Mesendoderm (in vitro differentiated cells): ENCODE measurements at regions not wholly inside any gene's neighbourhood (a gene's known extent, or its start where the extent isn't known, plus 50 kb on each side); places are given as distances from the start of the nearest gene placed in this dataset.
"Not testable (repeated sequence)": the region's sequence is repeated elsewhere in the genome, so short reads cannot be mapped to it uniquely, and the experiment has no call there.

Experiments
- DNase-seq: peaks from one replicate; pipeline ENCODE4 v3.0.0; 2013
- H2AK5ac ChIP-seq: 2 replicates; pipeline ENCODE4 v1.6.1; 2013; ENCODE audit warnings: low read length, inconsistent platforms
- H2BK120ac ChIP-seq: 2 replicates; pipeline ENCODE4 v1.6.1; 2013; ENCODE audit warnings: low read depth, mild to moderate bottlenecking, low read length, moderate library complexity, mixed read lengths
- H2BK15ac ChIP-seq: replicated peaks from 2 replicates; pipeline ENCODE4 v1.6.1; 2013; ENCODE audit warnings: low read depth, mild to moderate bottlenecking, moderate library complexity
- H2BK5ac ChIP-seq: 2 replicates; pipeline ENCODE4 v1.6.1; 2013; ENCODE audit warnings: low read length, inconsistent platforms
- H3K18ac ChIP-seq: 2 replicates; pipeline ENCODE4 v1.6.1; 2013; ENCODE audit warnings: mild to moderate bottlenecking, low read length, mixed read lengths
- H3K23ac ChIP-seq: one replicate; pipeline ENCODE4 v1.6.1; 2013; ENCODE audit warnings: low read length
- H3K27ac ChIP-seq: 2 replicates; pipeline ENCODE4 v1.5.1; 2013; ENCODE audit warnings: low read depth, mild to moderate bottlenecking, inconsistent platforms, low read length, moderate library complexity
- H3K27me3 ChIP-seq: 2 replicates; pipeline ENCODE4 v1.6.1; 2013; ENCODE audit warnings: low read length, control low read depth, mild to moderate bottlenecking, inconsistent platforms; ENCODE audit not compliant: insufficient read depth, poor library complexity
- H3K36me3 ChIP-seq: 2 replicates; pipeline ENCODE4 v1.6.1; 2013; ENCODE audit warnings: low read length, inconsistent platforms; ENCODE audit not compliant: control insufficient read depth, insufficient read depth
- H3K4ac ChIP-seq: one replicate; pipeline ENCODE4 v1.6.1; 2013; ENCODE audit warnings: low read depth, mild to moderate bottlenecking, low read length, moderate library complexity
- H3K4me1 ChIP-seq: 2 replicates; pipeline ENCODE4 v1.6.1; 2013; ENCODE audit warnings: low read depth, low read length, inconsistent platforms; ENCODE audit not compliant: control insufficient read depth
- H3K4me2 ChIP-seq: 2 replicates; pipeline ENCODE4 v1.6.1; 2013; ENCODE audit warnings: low read length
- H3K4me3 ChIP-seq: 2 replicates; pipeline ENCODE4 v1.5.1; 2013; ENCODE audit warnings: mild to moderate bottlenecking, low read length
- H3K56ac ChIP-seq: one replicate; pipeline ENCODE4 v1.6.1; 2013; ENCODE audit warnings: low read length
- H3K79me1 ChIP-seq: 2 replicates; pipeline ENCODE4 v1.6.1; 2013; ENCODE audit warnings: low read length, inconsistent platforms
- H3K79me2 ChIP-seq: 2 replicates; pipeline ENCODE4 v1.6.1; 2013; ENCODE audit warnings: mild to moderate bottlenecking, low read length; ENCODE audit not compliant: control insufficient read depth, insufficient read depth
- H3K9ac ChIP-seq: 2 replicates; pipeline ENCODE4 v1.6.1; 2013; ENCODE audit warnings: low read length, inconsistent platforms
- H4K5ac ChIP-seq: one replicate; pipeline ENCODE4 v1.6.1; 2013; ENCODE audit warnings: low read length
- H4K8ac ChIP-seq: one replicate; pipeline ENCODE4 v1.6.1; 2013; ENCODE audit warnings: low read depth, mild to moderate bottlenecking, control low read depth, low read length, moderate library complexity
- WGBS: extraction: QIAGEN DNeasy Blood & Tissue Kit; methylation state at CpG from one replicate; pipeline ENCODE4 v1.1.7; 2013; ENCODE audit warnings: low lambda C conversion rate, missing lambda C conversion rate; ENCODE audit not compliant: insufficient coverage; ENCODE audit errors: extremely low coverage; 5-methylcytosine and 5-hydroxymethylcytosine counted together

DNA sequence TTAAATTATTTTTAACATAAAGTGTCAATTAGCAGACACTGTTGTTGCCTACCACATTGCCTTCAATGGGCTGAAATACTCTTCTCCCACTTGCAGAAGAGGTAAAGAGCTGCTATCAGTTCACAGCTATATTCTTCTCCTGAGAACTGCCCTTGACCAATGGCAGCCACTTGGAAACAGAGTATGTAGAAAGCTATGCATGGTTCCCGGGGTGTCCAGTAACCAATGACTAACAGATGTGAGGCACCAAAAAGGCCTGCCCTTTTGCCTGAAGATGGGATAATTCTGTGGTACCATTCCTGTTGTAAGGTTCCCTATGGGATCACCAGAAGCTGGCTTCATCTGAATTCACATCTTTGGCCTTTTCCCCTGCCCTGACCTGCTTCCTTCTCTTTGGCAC is 181.4 kb upstream of the MAP3K1 start:
- DNase-seq, result no peak

DNA sequence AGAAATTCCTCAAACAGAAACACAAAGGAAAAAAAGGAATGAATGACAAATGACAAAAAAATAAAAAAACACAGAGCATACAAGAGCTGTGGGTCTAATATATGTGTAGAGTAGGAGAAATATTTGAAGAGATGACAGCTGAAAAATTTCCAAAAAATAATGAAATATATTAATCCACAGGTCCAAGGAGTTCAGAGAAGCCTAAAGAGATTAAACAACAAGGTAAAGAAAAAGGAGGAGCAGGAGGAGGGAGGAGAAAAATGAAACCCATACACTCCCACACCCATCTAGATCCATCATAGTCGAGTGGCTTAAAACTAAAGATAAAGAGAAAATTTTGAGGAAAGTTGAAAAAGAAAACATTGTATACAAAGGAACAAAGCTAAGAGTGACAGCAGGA is 182.4 kb upstream of the MAP3K1 start:
- no peak overlapping the region for H3K27ac ChIP-seq
- no peak overlapping the region for H2AK5ac ChIP-seq
- no peak overlapping the region for H3K4me3 ChIP-seq
- H3K79me1 ChIP-seq, result no peaks in the 10 kb centered on the region
- no peak overlapping the region for H3K18ac ChIP-seq
- H2BK120ac ChIP-seq, result no peak overlapping the region
- H3K36me3 ChIP-seq, result no peaks in the 10 kb centered on the region
- no peak overlapping the region for H2BK15ac ChIP-seq
- no peak overlapping the region for H3K4me2 ChIP-seq
- no peak overlapping the region for H2BK5ac ChIP-seq
- H3K4me1 ChIP-seq, result peaks cover 7% of the 10 kb centered on the region
- no peak overlapping the region for H3K4ac ChIP-seq
- H3K56ac ChIP-seq, result no peak overlapping the region
- no peak overlapping the region for H3K9ac ChIP-seq
- H3K27me3 ChIP-seq, result no peaks in the 10 kb centered on the region
- no peak overlapping the region for H4K5ac ChIP-seq
- no peak for DNase-seq
- H3K23ac ChIP-seq, result no peak overlapping the region
- no peak overlapping the region for H4K8ac ChIP-seq
- no peaks in the 10 kb centered on the region for H3K79me2 ChIP-seq
- WGBS, result no CpG with 5 or more reads among the region's 1 CpG

More for the DNA sequence above, 181.4 kb upstream of the MAP3K1 start:
- no peak overlapping the region for H3K9ac ChIP-seq
- no peak overlapping the region for H3K4me2 ChIP-seq
- no peaks in the 10 kb centered on the region for H3K27me3 ChIP-seq
- H3K4me1 ChIP-seq, result peaks cover 10% of the 10 kb centered on the region
- no peak overlapping the region for H3K27ac ChIP-seq
- H3K23ac ChIP-seq, result no peak overlapping the region
- H3K79me1 ChIP-seq, result no peaks in the 10 kb centered on the region
- no peak overlapping the region for H2BK5ac ChIP-seq
- no peaks in the 10 kb centered on the region for H3K79me2 ChIP-seq
- H3K4me3 ChIP-seq, result no peak overlapping the region
- H3K56ac ChIP-seq, result no peak overlapping the region
- no peak overlapping the region for H2BK15ac ChIP-seq
- H2AK5ac ChIP-seq, result no peak overlapping the region
- no peak overlapping the region for H4K5ac ChIP-seq
- H3K4ac ChIP-seq, result no peak overlapping the region
- no peak overlapping the region for H4K8ac ChIP-seq
- no CpG with 5 or more reads among the region's 1 CpG for WGBS
- no peaks in the 10 kb centered on the region for H3K36me3 ChIP-seq
- peak overlapping the region; percentile 35 for H2BK120ac ChIP-seq
- no peak overlapping the region for H3K18ac ChIP-seq

DNA sequence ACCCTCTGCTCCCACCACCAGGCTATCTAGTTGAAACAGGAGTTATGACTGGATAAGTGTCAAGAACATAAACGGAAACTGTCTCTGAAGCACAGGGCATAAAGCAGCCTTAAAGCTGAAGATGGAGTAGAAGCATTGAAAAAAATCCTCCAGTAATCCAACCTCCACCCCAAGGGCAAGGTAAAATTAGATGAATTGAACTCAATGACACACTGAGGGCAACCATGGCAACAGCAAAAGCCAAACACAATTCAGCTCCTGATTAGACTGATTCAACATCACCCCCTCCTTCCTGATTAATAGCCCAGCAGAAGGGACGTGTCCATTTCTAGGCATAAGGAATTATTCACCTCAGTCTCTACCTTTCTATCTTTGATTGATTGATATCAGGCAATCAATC is 183.2 kb upstream of the MAP3K1 start:
- H3K18ac ChIP-seq, result no peak overlapping the region
- no peak overlapping the region for H3K4ac ChIP-seq
- H3K27me3 ChIP-seq, result no peaks in the 10 kb centered on the region
- H3K79me2 ChIP-seq, result no peaks in the 10 kb centered on the region
- H3K4me2 ChIP-seq, result no peak overlapping the region
- WGBS, result no CpG with 5 or more reads among the region's 2 CpGs
- peaks cover 4% of the 10 kb centered on the region for H3K4me1 ChIP-seq
- no peak overlapping the region for H3K27ac ChIP-seq
- H3K36me3 ChIP-seq, result no peaks in the 10 kb centered on the region
- H3K4me3 ChIP-seq, result no peak overlapping the region
- H3K23ac ChIP-seq, result no peak overlapping the region
- H2BK15ac ChIP-seq, result peak overlapping the region; percentile 74
- no peak overlapping the region for H3K56ac ChIP-seq
- no peak overlapping the region for H2BK5ac ChIP-seq
- no peak overlapping the region for H4K5ac ChIP-seq
- no peak for DNase-seq
- no peak overlapping the region for H2BK120ac ChIP-seq
- no peaks in the 10 kb centered on the region for H3K79me1 ChIP-seq
- no peak overlapping the region for H3K9ac ChIP-seq
- no peak overlapping the region for H2AK5ac ChIP-seq
- H4K8ac ChIP-seq, result no peak overlapping the region

DNA sequence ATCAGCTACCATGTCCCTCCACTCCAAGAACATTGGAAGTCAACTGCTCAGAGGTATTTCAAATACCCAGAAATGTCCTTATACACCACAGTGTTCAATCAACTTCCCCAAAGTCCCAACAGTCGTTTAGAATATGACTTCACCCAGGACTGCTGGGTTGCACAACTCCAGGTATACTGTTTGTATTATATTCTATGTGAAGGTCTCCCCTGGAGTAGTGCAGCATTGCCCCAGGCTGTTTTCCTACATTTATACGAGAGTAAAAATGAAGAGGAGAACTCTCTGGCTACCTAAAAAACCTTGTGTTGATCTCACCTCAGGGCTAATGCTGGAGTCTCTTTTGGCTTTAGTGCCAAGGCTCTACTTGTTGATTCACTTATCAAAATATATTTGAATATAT is 183.6 kb upstream of the MAP3K1 start:
- H2AK5ac ChIP-seq, result no peak overlapping the region
- H3K27ac ChIP-seq, result no peak overlapping the region
- no peak overlapping the region for H3K18ac ChIP-seq
- H3K4me1 ChIP-seq, result no peaks in the 10 kb centered on the region
- no peak overlapping the region for H3K23ac ChIP-seq
- DNase-seq, result no peak
- H3K56ac ChIP-seq, result no peak overlapping the region
- no CpG with 5 or more reads among the region's 2 CpGs for WGBS
- no peaks in the 10 kb centered on the region for H3K79me2 ChIP-seq
- no peak overlapping the region for H4K5ac ChIP-seq
- no peaks in the 10 kb centered on the region for H3K79me1 ChIP-seq
- H3K36me3 ChIP-seq, result no peaks in the 10 kb centered on the region
- H3K4me2 ChIP-seq, result no peak overlapping the region
- H2BK15ac ChIP-seq, result peak overlapping the region; percentile 74
- H4K8ac ChIP-seq, result no peak overlapping the region
- no peak overlapping the region for H2BK5ac ChIP-seq
- H3K4ac ChIP-seq, result no peak overlapping the region
- H2BK120ac ChIP-seq, result no peak overlapping the region
- H3K27me3 ChIP-seq, result no peaks in the 10 kb centered on the region
- H3K9ac ChIP-seq, result no peak overlapping the region
- H3K4me3 ChIP-seq, result no peak overlapping the region

DNA sequence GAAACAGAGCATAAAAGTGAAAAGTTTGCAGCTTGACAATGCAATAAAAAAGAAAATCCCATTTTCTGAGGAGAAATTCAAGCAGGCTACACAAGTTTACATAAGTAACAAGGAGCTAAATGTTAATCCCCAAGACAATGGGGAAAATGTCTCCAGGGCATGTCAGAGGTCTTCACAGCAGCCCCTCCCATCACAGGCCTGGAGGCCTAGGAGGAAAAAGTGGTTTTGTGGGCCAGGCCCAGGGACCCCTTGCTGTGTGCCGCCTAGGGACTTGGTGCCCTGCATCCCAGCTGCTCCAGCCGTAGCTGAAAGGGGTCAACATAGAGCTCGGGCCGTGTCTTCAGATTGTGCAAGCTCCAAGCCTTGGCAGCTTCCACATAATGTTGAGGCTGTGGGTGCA is 186.7 kb upstream of the MAP3K1 start:
- not testable (repeated sequence) for H3K4me1 ChIP-seq, H3K4me3 ChIP-seq, H3K9ac ChIP-seq, H3K18ac ChIP-seq, H4K5ac ChIP-seq, H2BK120ac ChIP-seq, H3K23ac ChIP-seq, H3K4ac ChIP-seq, H4K8ac ChIP-seq, H3K36me3 ChIP-seq, H2AK5ac ChIP-seq, DNase-seq, H3K56ac ChIP-seq, H3K79me1 ChIP-seq, H3K27ac ChIP-seq, H2BK5ac ChIP-seq, H3K4me2 ChIP-seq, H3K79me2 ChIP-seq, H2BK15ac ChIP-seq, H3K27me3 ChIP-seq
- no CpG with 5 or more reads among the region's 4 CpGs for WGBS

DNA sequence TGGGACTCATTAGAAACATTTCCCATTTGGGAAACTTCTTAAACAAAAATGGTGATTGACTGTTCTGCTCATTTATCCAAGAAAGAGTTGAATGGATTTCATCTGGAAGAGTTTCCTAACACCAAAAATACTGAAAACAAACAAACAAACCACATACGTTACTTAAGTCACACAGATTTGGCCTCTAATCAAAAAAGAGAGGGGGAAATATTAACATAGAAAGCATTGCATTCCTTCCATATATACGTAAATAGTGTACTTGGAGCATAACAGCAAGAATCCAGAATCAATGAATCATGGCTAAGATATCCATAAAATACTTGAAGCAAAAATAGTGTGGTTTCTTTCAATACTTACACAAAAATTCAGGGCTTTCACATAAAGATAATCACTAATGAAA is 189.8 kb upstream of the MAP3K1 start:
- H4K8ac ChIP-seq, result no peak overlapping the region

More for the DNA sequence above, 189.8 kb upstream of the MAP3K1 start:
- Histone ChIP-seq H3K56ac (no peak overlapping the region), H3K27ac (no peak overlapping the region), H4K5ac (no peak overlapping the region), H2AK5ac (no peak overlapping the region), H3K79me1 (no peaks in the 10 kb centered on the region), H3K4me2 (no peak overlapping the region), H3K4me3 (no peak overlapping the region), H3K79me2 (no peaks in the 10 kb centered on the region), H2BK15ac (no peak overlapping the region), H3K23ac (no peak overlapping the region), H2BK120ac (no peak overlapping the region), H2BK5ac (no peak overlapping the region), H3K4me1 (no peaks in the 10 kb centered on the region), H3K36me3 (no peaks in the 10 kb centered on the region), H3K27me3 (no peaks in the 10 kb centered on the region), H3K18ac (no peak overlapping the region), H3K4ac (no peak overlapping the region), H3K9ac (no peak overlapping the region)
- WGBS, result no CpG with 5 or more reads among the region's 2 CpGs
- no peak for DNase-seq
